ENCODE measurements at regions not wholly inside any gene's neighbourhood (a gene's known extent, or its start where the extent isn't known, plus 50 kb on each side); places are given as distances from the start of the nearest gene placed in this dataset.
"Not testable (repeated sequence)": the region's sequence is repeated elsewhere in the genome, so short reads cannot be mapped to it uniquely, and the experiment has no call there.

GRCh38 chr3:10653241-10653640 lies 147.9 kb upstream of the ATP2B2 start:
- H3K4me1 ChIP-seq: no peaks in the 10 kb centered on the region
- H3K9me3 ChIP-seq: no peaks in the 10 kb centered on the region
- ATAC-seq (ENCODE audit: low FRiP score in 2 of 2): no peak
- no peak for TF ChIP-seq POLR2A (IDR thresholded peaks at IDR 0.05)
- DNase-seq: no peak
- no peaks in the 10 kb centered on the region for H3K36me3 ChIP-seq
- no peaks in the 10 kb centered on the region for H3K27me3 ChIP-seq
- no peak overlapping the region for H3K4me3 ChIP-seq
- 66 to 75% methylated on average over 4 of the region's 4 CpGs for WGBS, 2 donors
- no peak overlapping the region for H3K27ac ChIP-seq

- no peaks in the 10 kb centered on the region for H3K4me1 ChIP-seq
- H3K27ac ChIP-seq: no peak overlapping the region
- TF ChIP-seq POLR2A (IDR thresholded peaks at IDR 0.05) (no peak), EP300 (IDR thresholded peaks at IDR 0.05) (no peak), CTCF (IDR thresholded peaks at IDR 0.05) (no peak), POLR2AphosphoS5 (IDR thresholded peaks at IDR 0.05) (no peak)
- H3K36me3 ChIP-seq: no peaks in the 10 kb centered on the region
- H3K27me3 ChIP-seq: no peaks in the 10 kb centered on the region
- H3K9me3 ChIP-seq: no peaks in the 10 kb centered on the region
- WGBS, 2 donors: 81 to 83% methylated on average over 8 of the region's 8 CpGs
- DNase-seq (no peak), ATAC-seq (ENCODE audit: low FRiP score in 2 of 2) (no peak)
- no peak overlapping the region for H3K4me3 ChIP-seq
Observed at GRCh38 chr3:10653866-10654611, 148.7 kb upstream of the ATP2B2 start.

GRCh38 chr3:10655105-10655504 lies 149.7 kb upstream of the ATP2B2 start:
- TF ChIP-seq POLR2A (IDR thresholded peaks at IDR 0.05) (no peak), POLR2AphosphoS5 (IDR thresholded peaks at IDR 0.05) (no peak), EP300 (IDR thresholded peaks at IDR 0.05) (no peak), CTCF (IDR thresholded peaks at IDR 0.05) (no peak)
- no peaks in the 10 kb centered on the region for H3K36me3 ChIP-seq
- no peaks in the 10 kb centered on the region for H3K27me3 ChIP-seq
- no peak overlapping the region for H3K27ac ChIP-seq
- H3K4me3 ChIP-seq: no peak overlapping the region
- WGBS, 2 donors: 54 to 60% methylated on average over 3 of the region's 3 CpGs
- DNase-seq (no peak), ATAC-seq (ENCODE audit: low FRiP score in 2 of 2) (no peak)
- H3K9me3 ChIP-seq: no peaks in the 10 kb centered on the region
- H3K4me1 ChIP-seq: no peaks in the 10 kb centered on the region

- DNase-seq: peak in 1 of 2 donors; percentile 12
- H3K4me3 ChIP-seq; H3K27me3 ChIP-seq; H3K9me3 ChIP-seq; H3K27ac ChIP-seq; ATAC-seq (ENCODE audit: low FRiP score in 2 of 2); H3K36me3 ChIP-seq; H3K4me1 ChIP-seq: not testable (repeated sequence)
- WGBS, 2 donors: 62 to 69% methylated on average over 5 of the region's 5 CpGs
Observed at GRCh38 chr3:10657339-10657738, 152.0 kb upstream of the ATP2B2 start.

GRCh38 chr3:10665592-10665991 lies 150.4 kb upstream of the SLC6A11 start:
- Histone ChIP-seq H3K9me3 (no peaks in the 10 kb centered on the region), H3K4me1 (peaks cover 0 to 7% (median 0%) of the 10 kb centered on the region in 4 donors), H3K27me3 (no peaks in the 10 kb centered on the region), H3K4me3 (no peak overlapping the region), H3K36me3 (no peaks in the 10 kb centered on the region), H3K27ac (no peak overlapping the region)
- no peak for ATAC-seq (ENCODE audit: low FRiP score in 2 of 2)
- WGBS, 2 donors: 80 to 89% methylated on average over 1 of the region's 1 CpG
- TF ChIP-seq CTCF (IDR thresholded peaks at IDR 0.05): no peak
- TF ChIP-seq POLR2A (IDR thresholded peaks at IDR 0.05): no peak
- TF ChIP-seq EP300 (IDR thresholded peaks at IDR 0.05): no peak
- TF ChIP-seq POLR2AphosphoS5 (IDR thresholded peaks at IDR 0.05): no peak
- no peak for DNase-seq

- H3K27ac ChIP-seq: no peak overlapping the region
- peaks cover 0 to 7% (median 0%) of the 10 kb centered on the region in 4 donors for H3K4me1 ChIP-seq
- H3K9me3 ChIP-seq: no peaks in the 10 kb centered on the region
- H3K27me3 ChIP-seq: no peaks in the 10 kb centered on the region
- DNase-seq (peak in 1 of 2 donors; percentile 24), ATAC-seq (ENCODE audit: low FRiP score in 2 of 2) (no peak)
- WGBS, 2 donors: 28 to 37% methylated on average over 5 to 6 of the region's 6 CpGs
- TF ChIP-seq CTCF (IDR thresholded peaks at IDR 0.05): no peak
- no peak for TF ChIP-seq POLR2AphosphoS5 (IDR thresholded peaks at IDR 0.05)
- no peak for TF ChIP-seq POLR2A (IDR thresholded peaks at IDR 0.05)
- TF ChIP-seq EP300 (IDR thresholded peaks at IDR 0.05): no peak
- no peak overlapping the region for H3K4me3 ChIP-seq
- no peaks in the 10 kb centered on the region for H3K36me3 ChIP-seq
Observed at GRCh38 chr3:10666621-10667020, 149.4 kb upstream of the SLC6A11 start.
